SHP77 (cell line): ENCODE measurements at regions not wholly inside any gene's neighbourhood (a gene's known extent, or its start where the extent isn't known, plus 50 kb on each side); places are given as distances from the start of the nearest gene placed in this dataset.
"Not testable (repeated sequence)": the region's sequence is repeated elsewhere in the genome, so short reads cannot be mapped to it uniquely, and the experiment has no call there.

Source experiments
- DNase-seq, 2 experiments: peaks; one replicate each; lab custom pipeline; 2025; lab: John Stamatoyannopoulos, UW

- no peak for DNase-seq
These were observed 442.1 kb upstream of the EYS start for GRCh38 chr6:66149132-66149531.

GRCh38 chr6:66145867-66146266, 438.8 kb upstream of the EYS start:
- DNase-seq = no peak

- no peak for DNase-seq
These were observed 427.0 kb upstream of the EYS start for GRCh38 chr6:66134021-66134420.

GRCh38 chr6:66128656-66129055, 421.6 kb upstream of the EYS start:
- DNase-seq = no peak

- no peak for DNase-seq
These were observed 421.2 kb upstream of the EYS start for GRCh38 chr6:66128243-66128642.

- no peak for DNase-seq
These were observed 420.0 kb upstream of the EYS start for GRCh38 chr6:66127061-66127460.

- DNase-seq = no peak
These were observed 419.3 kb upstream of the EYS start for GRCh38 chr6:66126358-66126757.

- DNase-seq = no peak
These were observed 396.9 kb upstream of the EYS start for GRCh38 chr6:66103954-66104353.

GRCh38 chr6:66103354-66103753, 396.3 kb upstream of the EYS start:
- no peak for DNase-seq

GRCh38 chr6:66096679-66097078, 389.7 kb upstream of the EYS start:
- no peak for DNase-seq

GRCh38 chr6:66094615-66095014, 387.6 kb upstream of the EYS start:
- no peak for DNase-seq

GRCh38 chr6:66092306-66092705, 385.3 kb upstream of the EYS start:
- DNase-seq = not testable (repeated sequence)

GRCh38 chr6:66086532-66086931, 379.5 kb upstream of the EYS start:
- DNase-seq = no peak

- DNase-seq = no peak
These were observed 375.9 kb upstream of the EYS start for GRCh38 chr6:66082914-66083313.

GRCh38 chr6:66068907-66069306, 361.9 kb upstream of the EYS start:
- DNase-seq = no peak

GRCh38 chr6:66068033-66068432, 361.0 kb upstream of the EYS start:
- DNase-seq = no peak

- no peak for DNase-seq
These were observed 358.3 kb upstream of the EYS start for GRCh38 chr6:66065313-66065712.

- DNase-seq = no peak
These were observed 350.0 kb upstream of the EYS start for GRCh38 chr6:66057034-66057433.

- DNase-seq = no peak
These were observed 347.9 kb upstream of the EYS start for GRCh38 chr6:66054967-66055366.

- DNase-seq = no peak
These were observed 344.8 kb upstream of the EYS start for GRCh38 chr6:66051812-66052211.

- DNase-seq = no peak
These were observed 341.9 kb upstream of the EYS start for GRCh38 chr6:66048684-66049474.

GRCh38 chr6:66032626-66033025, 325.6 kb upstream of the EYS start:
- DNase-seq = no peak

- DNase-seq = no peak
These were observed 322.4 kb upstream of the EYS start for GRCh38 chr6:66029391-66029790.

- no peak for DNase-seq
These were observed 292.3 kb upstream of the EYS start for GRCh38 chr6:65999288-65999791.
